Immature natural killer cell (primary cell): ENCODE measurements at regions not wholly inside any gene's neighbourhood (a gene's known extent, or its start where the extent isn't known, plus 50 kb on each side); places are given as distances from the start of the nearest gene placed in this dataset.
"Not testable (repeated sequence)": the region's sequence is repeated elsewhere in the genome, so short reads cannot be mapped to it uniquely, and the experiment has no call there.

Source experiments
- DNase-seq, 3 donors: peaks; one replicate each; pipeline ENCODE4 v3.0.0; 2022; ENCODE audit warnings: mixed read lengths in 1 of 3
- H3K27ac Mint-ChIP-seq, 6 donors: one replicate each; pipeline ENCODE4 v1.8.0; 2020; ENCODE audit warnings: mixed read lengths in 6 of 6, mild to moderate bottlenecking in 5 of 6, inconsistent platforms in 4 of 6, moderate library complexity in 3 of 6
- H3K27me3 Mint-ChIP-seq, 3 donors: one replicate each; pipeline ENCODE4 v1.8.0; 2020 to 2021; ENCODE audit warnings: low read depth in 3 of 3, mild to moderate bottlenecking in 3 of 3, mixed read lengths in 3 of 3, moderate library complexity in 3 of 3, inconsistent platforms in 1 of 3
- H3K36me3 Mint-ChIP-seq, 3 donors: one replicate each; pipeline ENCODE4 v1.8.0; 2020; ENCODE audit warnings: mixed read lengths in 3 of 3, inconsistent platforms in 2 of 3, mild to moderate bottlenecking in 2 of 3
- H3K4me1 Mint-ChIP-seq, 2 donors: one replicate each; pipeline ENCODE4 v1.8.0; 2020; ENCODE audit warnings: inconsistent platforms in 2 of 2, mild to moderate bottlenecking in 2 of 2, mixed read lengths in 2 of 2, moderate library complexity in 1 of 2
- H3K4me3 Mint-ChIP-seq, 5 donors: one replicate each; pipeline ENCODE4 v1.8.0; 2020; ENCODE audit warnings: mild to moderate bottlenecking in 5 of 5, mixed read lengths in 5 of 5, inconsistent platforms in 3 of 5, moderate library complexity in 3 of 5
- H3K9me3 Mint-ChIP-seq, 6 donors: one replicate each; pipeline ENCODE4 v1.8.0; 2020; ENCODE audit warnings: mild to moderate bottlenecking in 6 of 6, mixed read lengths in 6 of 6, inconsistent platforms in 4 of 6, moderate library complexity in 3 of 6

DNA sequence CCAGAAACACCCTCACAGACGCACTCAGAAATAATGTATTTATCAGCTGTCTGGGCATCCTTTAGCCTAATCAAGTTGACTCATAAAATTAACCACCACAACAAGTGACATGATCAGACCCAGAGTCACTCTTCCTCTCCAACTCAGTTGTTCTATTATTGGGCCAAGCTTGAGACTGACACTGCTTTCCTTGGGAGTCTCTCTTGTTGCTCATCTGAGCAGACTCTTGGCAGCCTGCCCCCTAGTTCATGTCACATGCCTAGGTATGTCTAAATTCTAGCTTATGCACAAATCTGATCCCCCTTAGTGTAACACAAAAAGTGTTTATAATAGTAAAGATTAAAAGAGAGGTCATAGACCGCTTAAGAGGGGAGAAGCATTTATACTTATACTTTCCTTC is 72.6 kb upstream of the ADAMTS3 start:
- no peaks in the 10 kb centered on the region for H3K4me1 Mint-ChIP-seq
- H3K9me3 Mint-ChIP-seq, result peaks cover 0 to 13% (median 6%) of the 10 kb centered on the region in 6 donors
- H3K36me3 Mint-ChIP-seq, result no peaks in the 10 kb centered on the region
- H3K27me3 Mint-ChIP-seq, result peaks cover 0 to 5% (median 0%) of the 10 kb centered on the region in 3 donors
- no peak overlapping the region for H3K27ac Mint-ChIP-seq
- no peak for DNase-seq
- H3K4me3 Mint-ChIP-seq, result no peak overlapping the region

DNA sequence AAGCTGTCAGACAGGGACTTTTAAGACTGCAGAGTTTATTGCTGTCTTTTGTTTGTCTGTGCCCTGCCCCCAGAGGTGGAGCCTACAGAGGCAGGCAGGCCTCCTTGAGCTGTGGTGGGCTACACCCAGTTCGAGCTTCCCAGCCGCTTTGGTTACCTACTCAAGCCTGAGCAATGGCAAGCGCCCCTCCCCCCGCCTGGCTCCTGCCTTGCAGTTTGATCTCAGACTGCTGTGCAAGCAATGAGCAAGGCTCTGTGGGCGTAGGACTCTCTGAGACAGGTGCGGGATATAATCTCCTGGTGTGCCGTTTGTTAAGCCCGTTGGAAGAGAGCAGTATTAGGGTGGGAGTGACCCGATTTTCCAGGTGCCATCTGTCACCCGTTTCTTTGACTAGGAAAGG is 67.8 kb upstream of the ADAMTS3 start:
- peaks cover 0 to 17% (median 8%) of the 10 kb centered on the region in 6 donors for H3K9me3 Mint-ChIP-seq
- H3K36me3 Mint-ChIP-seq, DNase-seq, H3K27me3 Mint-ChIP-seq, H3K4me3 Mint-ChIP-seq, H3K27ac Mint-ChIP-seq, H3K4me1 Mint-ChIP-seq: not testable (repeated sequence)

DNA sequence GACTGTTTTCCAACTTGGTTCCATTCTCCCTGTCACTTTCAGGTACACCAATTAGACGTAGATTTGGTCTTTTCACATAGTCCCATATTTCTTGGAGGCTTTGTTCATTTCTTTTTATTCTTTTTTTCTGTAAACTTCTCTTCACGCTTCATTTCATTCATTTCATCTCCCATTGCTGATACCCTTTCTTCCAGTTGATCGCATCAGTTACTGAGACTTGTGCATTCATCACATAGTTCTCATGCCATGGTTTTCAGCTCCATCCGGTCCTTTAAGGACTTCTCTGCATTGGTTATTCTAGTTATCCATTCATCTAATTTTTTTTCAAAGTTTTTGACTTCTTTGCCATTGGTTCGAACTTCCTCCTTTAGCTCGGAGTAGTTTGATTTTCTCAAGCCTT is 66.9 kb upstream of the ADAMTS3 start:
- H3K36me3 Mint-ChIP-seq, H3K27me3 Mint-ChIP-seq, H3K4me3 Mint-ChIP-seq, DNase-seq, H3K4me1 Mint-ChIP-seq, H3K27ac Mint-ChIP-seq: not testable (repeated sequence)
- H3K9me3 Mint-ChIP-seq, result peaks cover 0 to 17% (median 7%) of the 10 kb centered on the region in 6 donors

DNA sequence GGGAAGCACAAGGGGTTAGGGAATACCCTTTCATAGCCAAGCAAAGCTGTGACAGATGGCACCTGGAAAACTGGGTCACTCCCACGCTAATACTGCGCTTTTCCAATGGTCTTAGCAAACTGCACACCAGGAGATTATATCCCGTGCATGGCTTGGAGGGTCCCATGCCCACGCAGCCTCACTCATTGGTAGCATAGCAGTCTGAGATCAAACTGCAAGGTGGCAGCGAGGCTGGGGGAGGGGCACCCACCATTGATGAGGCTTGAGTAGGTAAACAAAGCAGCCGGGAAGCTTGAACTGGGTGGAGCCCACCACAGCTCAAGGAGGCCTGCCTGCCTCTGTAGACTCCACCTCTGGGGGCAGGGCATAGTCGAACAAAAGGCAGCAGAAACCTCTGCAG is 63.2 kb upstream of the ADAMTS3 start:
- H3K36me3 Mint-ChIP-seq, H3K4me3 Mint-ChIP-seq, H3K27me3 Mint-ChIP-seq: not testable (repeated sequence)

DNA sequence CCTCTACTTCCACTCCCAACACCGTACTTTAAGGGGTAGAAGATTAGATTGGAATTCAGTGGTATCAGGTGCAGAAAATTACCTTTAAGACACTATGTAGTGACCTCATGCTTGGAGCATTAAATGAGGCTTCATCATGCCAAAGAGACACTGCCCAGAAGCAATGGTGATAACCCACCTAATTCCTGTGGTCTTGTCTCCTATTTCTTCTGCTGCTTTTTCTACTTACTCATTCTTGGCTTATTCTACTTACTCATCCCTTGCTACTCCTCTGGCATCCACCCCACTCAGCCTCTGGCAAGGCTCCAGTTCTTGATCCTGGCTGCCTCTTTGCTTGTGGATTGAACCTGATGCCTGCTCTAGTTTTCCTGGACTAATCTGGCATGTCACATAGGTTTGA is 62.3 kb upstream of the ADAMTS3 start:
- peaks cover 0 to 19% (median 2%) of the 10 kb centered on the region in 6 donors for H3K9me3 Mint-ChIP-seq
- no peaks in the 10 kb centered on the region for H3K4me1 Mint-ChIP-seq
- DNase-seq, result no peak
- H3K27me3 Mint-ChIP-seq, result peaks cover 0 to 1% (median 0%) of the 10 kb centered on the region in 3 donors
- no peak overlapping the region for H3K27ac Mint-ChIP-seq
- H3K4me3 Mint-ChIP-seq, result no peak overlapping the region
- H3K36me3 Mint-ChIP-seq, result no peaks in the 10 kb centered on the region

More for the DNA sequence above, 63.2 kb upstream of the ADAMTS3 start:
- not testable (repeated sequence) for H3K27ac Mint-ChIP-seq, H3K4me1 Mint-ChIP-seq, DNase-seq
- peaks cover 0 to 22% (median 3%) of the 10 kb centered on the region in 6 donors for H3K9me3 Mint-ChIP-seq

GRCh38 chr4:72629540-72629939 is 60.5 kb upstream of the ADAMTS3 start:
- H3K27ac Mint-ChIP-seq, result no peak overlapping the region
- H3K4me1 Mint-ChIP-seq, result no peaks in the 10 kb centered on the region
- H3K4me3 Mint-ChIP-seq, result no peak overlapping the region
- peaks cover 0 to 2% (median 0%) of the 10 kb centered on the region in 3 donors for H3K27me3 Mint-ChIP-seq
- no peaks in the 10 kb centered on the region for H3K36me3 Mint-ChIP-seq
- DNase-seq, result no peak
- H3K9me3 Mint-ChIP-seq, result peaks cover 0 to 13% (median 3%) of the 10 kb centered on the region in 6 donors

- Mint-ChIP-seq H3K4me1 (no peaks in the 10 kb centered on the region), H3K27me3 (peaks cover 0 to 2% (median 0%) of the 10 kb centered on the region in 3 donors), H3K9me3 (peaks cover 0 to 16% (median 3%) of the 10 kb centered on the region in 6 donors), H3K27ac (no peak overlapping the region), H3K4me3 (no peak overlapping the region), H3K36me3 (no peaks in the 10 kb centered on the region)
- DNase-seq, result no peak
Measured at GRCh38 chr4:72627723-72628122, 58.7 kb upstream of the ADAMTS3 start.
